ENCODE measurements at regions not wholly inside any gene's neighbourhood (a gene's known extent, or its start where the extent isn't known, plus 50 kb on each side); places are given as distances from the start of the nearest gene placed in this dataset.

- TF ChIP-seq CTCF (IDR thresholded peaks at IDR 0.05) (no peak), EZH2 (IDR thresholded peaks at IDR 0.05; ENCODE audit: borderline replicate concordance, insufficient read depth, low read depth, low read length, poor library complexity, severe bottlenecking) (no peak)
Observed at GRCh38 chr1:239174880-239175279, 211.5 kb upstream of the CHRM3 start.

Measured in B cell (primary cell).